HG02852 (cell line): ENCODE measurements at regions not wholly inside any gene's neighbourhood (a gene's known extent, or its start where the extent isn't known, plus 50 kb on each side); places are given as distances from the start of the nearest gene placed in this dataset.
"Not testable (repeated sequence)": the region's sequence is repeated elsewhere in the genome, so short reads cannot be mapped to it uniquely, and the experiment has no call there.

ENCODE experiments used
- ATAC-seq: cut with Tn5 transposase; IDR thresholded peaks from one replicate; pipeline ENCODE4 v1.9.1; 2021; ENCODE audit warnings: mild to moderate bottlenecking, moderate library complexity; ENCODE audit not compliant: unreplicated experiment

DNA sequence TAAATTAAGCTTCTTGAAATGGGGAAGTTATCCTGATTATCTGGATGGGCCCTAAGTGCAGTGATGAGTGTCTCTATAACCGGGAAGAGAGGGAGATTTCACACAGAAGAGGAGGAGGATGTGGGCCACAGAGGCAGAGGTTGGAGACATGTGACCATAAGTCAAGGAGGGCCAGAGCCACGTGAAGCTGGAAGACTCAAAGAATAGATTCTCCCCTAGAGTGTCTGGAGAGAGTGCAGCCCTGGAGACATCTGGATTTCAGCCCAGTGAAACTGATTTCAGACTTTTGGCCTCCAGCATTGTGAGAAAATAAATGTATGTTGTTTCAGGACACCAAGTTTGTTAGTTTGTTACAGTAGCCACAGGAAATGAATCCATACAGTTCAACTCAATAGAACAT is 442.9 kb downstream of the NTRK2 start:
- ATAC-seq = no peak

GRCh38 chr9:85108746-85109145 is 439.2 kb downstream of the NTRK2 start:
- no peak for ATAC-seq

GRCh38 chr9:85108229-85108628 is 438.7 kb downstream of the NTRK2 start:
- no peak for ATAC-seq

- ATAC-seq = no peak
Observed at GRCh38 chr9:85089188-85089969, 419.9 kb downstream of the NTRK2 start.

DNA sequence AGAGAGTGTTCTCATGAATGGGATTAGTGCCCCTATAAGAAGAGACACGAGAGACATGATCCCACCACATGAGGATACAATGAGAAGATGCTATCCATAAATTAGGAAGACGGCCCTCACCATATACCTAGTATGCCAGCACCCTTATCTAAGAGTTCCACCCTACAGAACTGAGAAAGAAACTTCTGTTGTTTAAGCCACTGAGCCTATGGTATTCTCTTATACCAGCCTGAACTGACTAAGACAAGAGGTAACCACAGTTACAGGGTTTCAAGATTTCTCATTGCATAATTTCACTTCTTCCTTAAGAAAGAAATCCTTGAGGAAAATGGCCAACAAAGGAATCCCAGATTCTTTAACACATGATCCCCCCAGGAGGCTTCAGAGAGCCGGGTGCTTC is 412.4 kb downstream of the NTRK2 start:
- no peak for ATAC-seq

DNA sequence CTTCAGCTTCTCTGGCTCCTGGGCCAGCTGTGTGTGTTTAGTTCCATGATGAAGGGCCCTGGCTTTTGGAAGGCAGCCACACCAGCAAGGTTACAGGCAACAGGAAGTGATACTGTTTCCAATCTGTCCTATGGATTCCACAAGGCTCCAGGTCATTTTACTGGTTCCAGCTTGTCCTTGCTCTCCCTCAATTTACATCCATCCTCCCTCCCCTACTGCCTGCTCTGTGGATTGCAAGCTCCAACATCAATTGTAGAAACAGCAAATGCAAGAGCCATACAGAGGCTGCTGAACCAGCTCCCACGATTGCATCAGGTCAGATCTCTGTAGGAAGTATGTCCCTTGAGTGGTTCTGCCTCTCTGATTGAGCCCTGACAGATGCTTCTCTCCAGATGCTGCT is 409.8 kb downstream of the NTRK2 start:
- no peak for ATAC-seq

DNA sequence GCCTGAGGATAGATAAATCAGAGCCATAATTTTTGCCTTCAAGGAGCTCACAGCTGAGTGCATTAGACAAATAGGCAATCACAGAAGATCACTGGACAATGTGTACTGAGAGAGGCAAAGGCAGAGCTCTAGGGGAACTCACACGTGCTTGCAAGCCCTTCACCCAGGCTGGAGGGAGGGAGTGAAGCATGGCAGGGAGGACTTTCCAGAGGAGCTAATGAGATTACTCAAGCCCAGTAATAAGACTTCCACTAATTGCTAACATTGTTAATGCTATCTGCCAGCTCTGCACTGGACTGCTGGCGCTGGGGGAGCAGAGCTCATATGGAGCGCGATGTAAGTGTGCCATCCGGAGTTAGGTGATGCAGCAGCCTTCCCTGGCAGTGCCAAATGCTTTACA is 408.4 kb downstream of the NTRK2 start:
- no peak for ATAC-seq

DNA sequence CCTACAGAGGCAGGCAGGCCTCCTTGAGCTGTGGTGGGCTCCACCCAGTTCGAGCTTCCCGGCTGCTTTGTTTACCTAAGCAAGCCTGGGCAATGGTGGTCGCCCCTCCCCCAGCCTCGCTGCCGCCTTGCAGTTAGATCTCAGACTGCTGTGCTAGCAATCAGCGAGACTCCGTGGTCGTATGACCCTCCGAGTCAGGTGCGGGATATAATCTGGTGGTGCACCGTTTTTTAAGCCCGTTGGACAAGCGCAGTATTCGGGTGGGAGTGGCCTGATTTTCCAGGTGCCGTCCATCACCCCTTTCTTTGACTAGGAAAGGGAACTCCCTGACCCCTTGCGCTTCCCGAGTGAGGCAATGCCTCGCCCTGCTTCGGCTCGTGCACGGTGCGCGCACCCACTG is 407.6 kb downstream of the NTRK2 start:
- ATAC-seq = not testable (repeated sequence)
